ENCODE measurements at regions not wholly inside any gene's neighbourhood (a gene's known extent, or its start where the extent isn't known, plus 50 kb on each side); places are given as distances from the start of the nearest gene placed in this dataset.

GRCh38 chr5:7331131-7331530 lies 64.8 kb upstream of the ADCY2 start:
- no peak for TF ChIP-seq CTCF (IDR thresholded peaks at IDR 0.05)
- TF ChIP-seq POLR2A (IDR thresholded peaks at IDR 0.05) = no peak
